Kidney (tissue), 13 donors: ENCODE measurements at regions not wholly inside any gene's neighbourhood (a gene's known extent, or its start where the extent isn't known, plus 50 kb on each side); places are given as distances from the start of the nearest gene placed in this dataset.

Source experiments
- DNase-seq, 5 donors: peaks; one replicate each; pipeline ENCODE4 v3.0.0-alpha.2; 2013 to 2020
- FAIRE-seq: peaks from 2 replicates; lab custom pipeline; 2012; peaks lifted over from hg19 to GRCh38; lab: Jason Lieb, UNC
- H3K27ac ChIP-seq, 2 donors: one replicate each; pipeline ENCODE4 v1.7.0; 2013; ENCODE audit warnings: low read depth in 2 of 2, low read length in 2 of 2, inconsistent platforms in 1 of 2
- H3K27me3 ChIP-seq: one replicate; pipeline ENCODE4 v1.7.1; 2013; ENCODE audit warnings: low read length, inconsistent platforms; ENCODE audit not compliant: control insufficient read depth, insufficient read depth
- H3K36me3 ChIP-seq, 3 donors: one replicate each; pipeline versions ENCODE4 v1.7.0 to v1.7.1; 2013; ENCODE audit warnings: low read length in 3 of 3, control low read depth in 1 of 3, inconsistent platforms in 1 of 3; ENCODE audit not compliant: insufficient read depth in 3 of 3, control insufficient read depth in 2 of 3
- H3K4me1 ChIP-seq, 3 donors: one replicate each; pipeline versions ENCODE4 v1.7.0 to v1.7.1; 2013; ENCODE audit warnings: low read length in 3 of 3, inconsistent platforms in 1 of 3, low read depth in 1 of 3; ENCODE audit not compliant: control insufficient read depth in 2 of 3, insufficient read depth in 2 of 3
- H3K4me3 ChIP-seq, 3 donors: one replicate each; pipeline versions ENCODE4 v1.7.0 to v1.8.1; 2013; ENCODE audit warnings: low read length in 3 of 3, control low read depth in 1 of 3, inconsistent platforms in 1 of 3
- H3K9ac ChIP-seq, 3 donors: one replicate each; pipeline versions ENCODE4 v1.7.0 to v1.7.1; 2013; ENCODE audit warnings: low read length in 3 of 3, control low read depth in 1 of 3, inconsistent platforms in 1 of 3
- H3K9me3 ChIP-seq, 3 donors: one replicate each; pipeline versions ENCODE4 v1.7.0 to v1.7.1; 2013; ENCODE audit warnings: low read length in 3 of 3, control low read depth in 1 of 3, inconsistent platforms in 1 of 3; ENCODE audit not compliant: control insufficient read depth in 2 of 3, insufficient read depth in 1 of 3
- CTCF ChIP-seq: IDR thresholded peaks from 3 replicates; pipeline ENCODE4 v1.5.1; 2012; ENCODE audit warnings: mild to moderate bottlenecking, moderate library complexity, borderline replicate concordance; ENCODE audit not compliant: insufficient read depth; ENCODE audit errors: extremely low read depth
- intact Hi-C: fragments of 100-400 bp; cut with DNase I; formaldehyde crosslinking; loops from one replicate; pipeline ENCODE4 v1.11.1; 2022
- donor health status: control.
- donor health status: control.
- donor health status: control.
- donor health status: control.
- donor health status: control.
- donor health status: DM: yes; HTN: yes; CAD: no.
- donor health status: Normal renal cell carcinoma (clear cell type).

GRCh38 chr5:147169399-147169798, 65.4 kb upstream of the STK32A start:
- Histone ChIP-seq H3K4me3 (no peak overlapping the region), H3K36me3 (no peaks in the 10 kb centered on the region), H3K27ac (no peak overlapping the region), H3K4me1 (peaks cover 0 to 8% (median 0%) of the 10 kb centered on the region in 3 donors), H3K27me3 (no peaks in the 10 kb centered on the region), H3K9me3 (no peaks in the 10 kb centered on the region), H3K9ac (no peak overlapping the region)
- intact Hi-C loops = no loop called here
- TF ChIP-seq CTCF = no peak
- DNase-seq = peak in 2 of 5 donors; percentile 41 to 49
- peak; percentile 79 for FAIRE-seq

- no peak overlapping the region for H3K9ac ChIP-seq
- DNase-seq (no peak), FAIRE-seq (no peak)
- no peak overlapping the region for H3K4me3 ChIP-seq
- no peak overlapping the region for H3K27ac ChIP-seq
- intact Hi-C loops = no loop called here
- H3K9me3 ChIP-seq = no peaks in the 10 kb centered on the region
- H3K36me3 ChIP-seq = no peaks in the 10 kb centered on the region
- H3K4me1 ChIP-seq = peaks cover 0 to 8% (median 0%) of the 10 kb centered on the region in 3 donors
- TF ChIP-seq CTCF = no peak
- no peaks in the 10 kb centered on the region for H3K27me3 ChIP-seq
Observed at GRCh38 chr5:147169901-147170300, 64.9 kb upstream of the STK32A start.

GRCh38 chr5:147170603-147171002, 64.2 kb upstream of the STK32A start:
- no peak for FAIRE-seq
- intact Hi-C loops = no loop called here

More at GRCh38 chr5:147170603-147171002, 64.2 kb upstream of the STK32A start:
- H3K27ac ChIP-seq = no peak overlapping the region
- no peak for TF ChIP-seq CTCF
- no peak overlapping the region for H3K9ac ChIP-seq
- DNase-seq = peak in 1 of 5 donors; percentile 15
- H3K4me1 ChIP-seq = peaks cover 0 to 8% (median 0%) of the 10 kb centered on the region in 3 donors
- no peaks in the 10 kb centered on the region for H3K9me3 ChIP-seq
- H3K4me3 ChIP-seq = no peak overlapping the region
- H3K36me3 ChIP-seq = no peaks in the 10 kb centered on the region
- no peaks in the 10 kb centered on the region for H3K27me3 ChIP-seq
